ENCODE measurements at regions not wholly inside any gene's neighbourhood (a gene's known extent, or its start where the extent isn't known, plus 50 kb on each side); places are given as distances from the start of the nearest gene placed in this dataset.

- peaks cover 0 to 4% of the 10 kb centered on the region in 2 experiments; a peak in 2 of 4 replicates for H3K27me3 ChIP-seq (replicated peaks in 1 of 2; ENCODE audit: control insufficient read depth in 2 of 2, insufficient read depth in 2 of 2, low read length in 1 of 2)
- ATAC-seq (peak; percentile 85), FAIRE-seq (no peak), DNase-seq (ENCODE audit: low read depth, low spot score) (no peak)
- POLR2A ChIA-PET: interaction anchor here (0.6 kb wide), 1 partner anchor 714 kb away, joined by 5 read pairs; no protein-coding TSS in a partner anchor
- H4K20me1 ChIP-seq (ENCODE audit: control insufficient read depth, insufficient read depth): no peaks in the 10 kb centered on the region
- no TSS peak for BruUV-seq (replicated peaks)
- H3K9me3 ChIP-seq (replicated peaks; ENCODE audit: control insufficient read depth, insufficient read depth, low read length): no peaks in the 10 kb centered on the region
- no peak overlapping the region for H3K4me3 ChIP-seq
- H3K4me2 ChIP-seq (ENCODE audit: control insufficient read depth, insufficient read depth): no peak overlapping the region
- no peak overlapping the region for H3K9ac ChIP-seq (ENCODE audit: control insufficient read depth, insufficient read depth, low read length)
- in situ Hi-C loops (cut with MboI) (no loop called here), intact Hi-C loops (cut with micrococcal nuclease; ENCODE audit: unreplicated experiment) (loop anchor here (1.0 to 10.0 kb wide), 3 partner anchors 188 to 500 kb away; no protein-coding TSS in a partner anchor)
- CTCF ChIA-PET: interaction anchor here (0.6 to 5.1 kb wide), 28 partner anchors 9 to 985 kb away, joined by 3 to 89 read pairs (median 4); partner anchors contain the start of gene MTHFSD
- TF ChIP-seq CHD2 (IDR thresholded peaks at IDR 0.05; ENCODE audit: borderline replicate concordance, low read depth, low read length) (peak; percentile 66; the same call in 1 of the 2 replicates), PRDM15 (CRISPR knock-in tag; IDR thresholded peaks at IDR 0.05) (no peak), RCOR1 (conservative IDR thresholded peaks at IDR 0.05; ENCODE audit: low read depth, low read length) (no peak), SMC3 (IDR thresholded peaks at IDR 0.05; ENCODE audit: borderline replicate concordance, low read length) (peak; percentile 72), RAD21 (IDR thresholded peaks at IDR 0.05; ENCODE audit: insufficient read depth, low read depth, low read length) (peak; percentile 64)
- TF ChIP-seq, protein P1, sequence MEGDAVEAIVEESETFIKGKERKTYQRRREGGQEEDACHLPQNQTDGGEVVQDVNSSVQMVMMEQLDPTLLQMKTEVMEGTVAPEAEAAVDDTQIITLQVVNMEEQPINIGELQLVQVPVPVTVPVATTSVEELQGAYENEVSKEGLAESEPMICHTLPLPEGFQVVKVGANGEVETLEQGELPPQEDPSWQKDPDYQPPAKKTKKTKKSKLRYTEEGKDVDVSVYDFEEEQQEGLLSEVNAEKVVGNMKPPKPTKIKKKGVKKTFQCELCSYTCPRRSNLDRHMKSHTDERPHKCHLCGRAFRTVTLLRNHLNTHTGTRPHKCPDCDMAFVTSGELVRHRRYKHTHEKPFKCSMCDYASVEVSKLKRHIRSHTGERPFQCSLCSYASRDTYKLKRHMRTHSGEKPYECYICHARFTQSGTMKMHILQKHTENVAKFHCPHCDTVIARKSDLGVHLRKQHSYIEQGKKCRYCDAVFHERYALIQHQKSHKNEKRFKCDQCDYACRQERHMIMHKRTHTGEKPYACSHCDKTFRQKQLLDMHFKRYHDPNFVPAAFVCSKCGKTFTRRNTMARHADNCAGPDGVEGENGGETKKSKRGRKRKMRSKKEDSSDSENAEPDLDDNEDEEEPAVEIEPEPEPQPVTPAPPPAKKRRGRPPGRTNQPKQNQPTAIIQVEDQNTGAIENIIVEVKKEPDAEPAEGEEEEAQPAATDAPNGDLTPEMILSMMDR (IDR thresholded peaks at IDR 0.05 in 2 of 3, conservative IDR thresholded peaks at IDR 0.05 in 1 of 3; ENCODE audit: control insufficient read depth in 2 of 3, extremely low read depth in 1 of 3, insufficient read depth in 1 of 3, low read depth in 3 of 3, low read length in 3 of 3): peak; percentile 67 to 74 (median 69)
- H2AFZ ChIP-seq (ENCODE audit: control insufficient read depth, low read depth, low read length): no peak overlapping the region
- H3K79me2 ChIP-seq (ENCODE audit: control insufficient read depth, insufficient read depth, low read length): no peaks in the 10 kb centered on the region
- no peaks in the 10 kb centered on the region for H3K36me3 ChIP-seq (ENCODE audit: control insufficient read depth in 2 of 2, insufficient read depth in 2 of 2, low read length in 1 of 2)
- WGBS (ENCODE audit: insufficient coverage, insufficient replicate concordance, low lambda C conversion rate, missing lambda C conversion rate): 36% methylated on average over 26 of the region's 26 CpGs
- H3K4me1 ChIP-seq (ENCODE audit: control insufficient read depth, insufficient read depth, low read length): no peaks in the 10 kb centered on the region
- SMC1A ChIA-PET (ENCODE audit: uncharacterized antibody, unreplicated experiment): interaction anchor here (1.2 to 6.2 kb wide), 5 partner anchors 37 to 501 kb away, joined by 3 to 50 read pairs (median 3); no protein-coding TSS in a partner anchor
- no peak overlapping the region for H3K27ac ChIP-seq (ENCODE audit: control insufficient read depth, insufficient read depth)
- RAD21 ChIA-PET (ENCODE audit: unreplicated experiment): interaction anchor here (0.9 to 3.1 kb wide), 7 partner anchors 14 to 504 kb away, joined by 3 to 25 read pairs (median 4); partner anchors contain the start of gene FBXO31
Observed at GRCh38 chr16:87062569-87063442, 254.4 kb downstream of the C16orf95 start.
